CD14-positive monocyte (primary cell): ENCODE measurements at regions not wholly inside any gene's neighbourhood (a gene's known extent, or its start where the extent isn't known, plus 50 kb on each side); places are given as distances from the start of the nearest gene placed in this dataset.
"Not testable (repeated sequence)": the region's sequence is repeated elsewhere in the genome, so short reads cannot be mapped to it uniquely, and the experiment has no call there.

ENCODE experiments used
- DNase-seq, 3 donors: peaks; one replicate each; pipeline ENCODE4 v3.0.0-alpha.2; 2011 to 2022
- H2AFZ ChIP-seq: 2 replicates; pipeline ENCODE4 v1.6.0; 2012; ENCODE audit warnings: mild to moderate bottlenecking, low read depth, low read length, inconsistent platforms; ENCODE audit not compliant: insufficient read depth, poor library complexity, severe bottlenecking
- H3K27ac ChIP-seq, 2 donors: 1 replicate in 1 of 2; 2 replicates in 1 of 2; pipeline ENCODE4 v1.5.1; 2012 to 2013; ENCODE audit warnings: low read length in 2 of 2, control low read depth in 1 of 2, inconsistent platforms in 1 of 2, low read depth in 1 of 2, mild to moderate bottlenecking in 1 of 2
- H3K27me3 ChIP-seq, 2 donors: one replicate each; pipeline versions ENCODE4 v1.6.0 to v1.6.1; 2011 to 2013; ENCODE audit warnings: low read length in 2 of 2; ENCODE audit not compliant: control insufficient read depth in 2 of 2, insufficient read depth in 2 of 2
- H3K36me3 ChIP-seq, 2 donors: replicated peaks in 1 of 2; 1 replicate in 1 of 2; 2 replicates in 1 of 2; pipeline versions ENCODE4 v1.5.1 to v1.6.1; 2012 to 2013; ENCODE audit warnings: low read length in 2 of 2, control low read depth in 1 of 2, inconsistent platforms in 1 of 2, mild to moderate bottlenecking in 1 of 2; ENCODE audit not compliant: insufficient read depth in 2 of 2, control insufficient read depth in 1 of 2
- H3K4me1 ChIP-seq, 2 donors: 1 replicate in 1 of 2; 2 replicates in 1 of 2; pipeline versions ENCODE4 v1.5.1 to v1.6.1; 2012 to 2013; ENCODE audit warnings: low read length in 2 of 2, control low read depth in 1 of 2, inconsistent platforms in 1 of 2, mild to moderate bottlenecking in 1 of 2, moderate library complexity in 1 of 2; ENCODE audit not compliant: insufficient read depth in 2 of 2, control insufficient read depth in 1 of 2
- H3K4me2 ChIP-seq: replicated peaks from 2 replicates; pipeline ENCODE3; 2012; ENCODE audit warnings: low read length, moderate library complexity, mild to moderate bottlenecking; ENCODE audit not compliant: poor library complexity, severe bottlenecking; ENCODE audit errors: extremely low read depth
- H3K4me3 ChIP-seq, 3 experiments: fragments of 200-600 bp in 1 of 3; sonication (generic) in 1 of 3; replicated peaks in 1 of 3; 1 replicate in 2 of 3; 2 replicates in 1 of 3; pipeline ENCODE4 v1.5.1; 2011 to 2013; ENCODE audit warnings: low read length in 3 of 3, mild to moderate bottlenecking in 3 of 3, control low read depth in 2 of 3, low read depth in 2 of 3, inconsistent platforms in 1 of 3, moderate library complexity in 1 of 3
- H3K79me2 ChIP-seq: 2 replicates; pipeline ENCODE4 v1.6.0; 2012; ENCODE audit warnings: mild to moderate bottlenecking, control low read depth, inconsistent platforms, low read length, moderate library complexity; ENCODE audit not compliant: insufficient read depth
- H3K9ac ChIP-seq: 2 replicates; pipeline ENCODE4 v1.6.0; 2017; ENCODE audit warnings: low read length, mild to moderate bottlenecking; ENCODE audit not compliant: insufficient read depth, poor library complexity, severe bottlenecking
- H3K9me3 ChIP-seq, 2 donors: replicated peaks in 1 of 2; 1 replicate in 1 of 2; 2 replicates in 1 of 2; pipeline versions ENCODE4 v1.5.1 to v1.6.1; 2012 to 2013; ENCODE audit warnings: low read length in 2 of 2, control low read depth in 1 of 2; ENCODE audit not compliant: control insufficient read depth in 1 of 2, insufficient read depth in 1 of 2
- H4K20me1 ChIP-seq: 2 replicates; pipeline ENCODE4 v1.6.0; 2012; ENCODE audit warnings: mild to moderate bottlenecking, low read length, control low read depth, moderate library complexity; ENCODE audit not compliant: insufficient read depth
- H3K27ac Mint-ChIP-seq, 7 donors: one replicate each; pipeline ENCODE4 v1.8.0; 2020; ENCODE audit warnings: mild to moderate bottlenecking in 7 of 7, mixed read lengths in 7 of 7, moderate library complexity in 6 of 7, inconsistent platforms in 2 of 7
- H3K27me3 Mint-ChIP-seq, 3 donors: one replicate each; pipeline ENCODE4 v1.8.0; 2021 to 2022; ENCODE audit warnings: low read depth in 3 of 3, mild to moderate bottlenecking in 3 of 3, mixed read lengths in 3 of 3, moderate library complexity in 3 of 3, inconsistent platforms in 1 of 3
- H3K36me3 Mint-ChIP-seq, 2 donors: one replicate each; pipeline ENCODE4 v1.8.0; 2020; ENCODE audit warnings: mixed read lengths in 2 of 2, inconsistent platforms in 1 of 2, mild to moderate bottlenecking in 1 of 2
- H3K4me1 Mint-ChIP-seq: one replicate; pipeline ENCODE4 v1.8.0; 2020; ENCODE audit warnings: mild to moderate bottlenecking, mixed read lengths
- H3K4me3 Mint-ChIP-seq, 2 donors: one replicate each; pipeline ENCODE4 v1.8.0; 2020; ENCODE audit warnings: mild to moderate bottlenecking in 2 of 2, mixed read lengths in 2 of 2, moderate library complexity in 1 of 2
- H3K9me3 Mint-ChIP-seq, 7 donors: one replicate each; pipeline ENCODE4 v1.8.0; 2020 to 2022; ENCODE audit warnings: mixed read lengths in 7 of 7, mild to moderate bottlenecking in 6 of 7, moderate library complexity in 6 of 7, inconsistent platforms in 2 of 7
- WGBS: methylation state at CpG from one replicate; pipeline ENCODE4 v1.1.5; 2013; ENCODE audit warnings: missing lambda C conversion rate; ENCODE audit not compliant: insufficient coverage; 5-methylcytosine and 5-hydroxymethylcytosine counted together
- intact Hi-C, 2 donors: fragments of 100-400 bp; cut with micrococcal nuclease; formaldehyde crosslinking; loops; one replicate each; pipeline versions ENCODE4 v1.15.0 to v1.15.1; 2023
- TF ChIP-seq, protein P1 (sequence below): fragments of 200-600 bp; IDR thresholded peaks from one replicate; pipeline ENCODE4 v1.8.0; 2022; ENCODE audit warnings: antibody characterized with exemption, mild to moderate bottlenecking

DNA sequence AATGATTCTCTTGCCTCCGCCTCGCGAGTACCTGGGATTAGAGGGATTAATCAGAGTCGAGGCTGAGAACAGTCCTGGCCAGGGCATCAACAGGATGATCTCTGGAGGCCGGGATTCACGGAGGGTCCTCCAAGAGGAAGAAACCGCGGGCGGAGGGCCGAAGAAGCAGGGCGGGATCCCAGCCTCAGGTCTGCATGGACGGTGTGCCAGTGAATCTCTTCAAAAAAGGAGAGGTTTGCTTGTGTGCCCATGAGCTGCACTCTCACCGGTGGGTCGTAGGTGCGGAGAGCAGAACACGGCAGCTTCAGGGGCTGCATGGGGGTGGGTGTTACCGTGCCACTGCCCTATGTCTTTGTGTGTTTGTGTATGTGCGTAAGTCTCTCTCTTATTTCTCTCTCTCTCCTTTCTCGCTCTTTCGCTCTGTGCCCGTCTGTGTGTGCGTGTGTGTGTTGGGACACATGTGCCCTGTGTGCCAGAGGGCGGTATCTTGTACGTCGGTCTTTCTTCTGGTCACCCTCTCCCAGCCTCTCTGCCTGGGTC, 768.2 kb upstream of the ALG10B start:
- Histone ChIP-seq H3K36me3 (no peaks in the 10 kb centered on the region), H2AFZ (no peak overlapping the region), H3K9me3 (peaks cover 67 to 84% of the 10 kb centered on the region in 2 donors), H3K27me3 (no peaks in the 10 kb centered on the region), H3K4me3 (no peak overlapping the region), H3K79me2 (no peaks in the 10 kb centered on the region), H3K27ac (no peak overlapping the region), H3K4me2 (no peak overlapping the region), H3K9ac (no peak overlapping the region), H4K20me1 (no peaks in the 10 kb centered on the region), H3K4me1 (no peaks in the 10 kb centered on the region)
- Mint-ChIP-seq H3K36me3 (no peaks in the 10 kb centered on the region), H3K4me3 (no peak overlapping the region), H3K27me3 (no peaks in the 10 kb centered on the region), H3K27ac (no peak overlapping the region), H3K4me1 (no peaks in the 10 kb centered on the region), H3K9me3 (peaks cover 26 to 81% (median 70%) of the 10 kb centered on the region in 7 donors)
- TF ChIP-seq, protein P1, sequence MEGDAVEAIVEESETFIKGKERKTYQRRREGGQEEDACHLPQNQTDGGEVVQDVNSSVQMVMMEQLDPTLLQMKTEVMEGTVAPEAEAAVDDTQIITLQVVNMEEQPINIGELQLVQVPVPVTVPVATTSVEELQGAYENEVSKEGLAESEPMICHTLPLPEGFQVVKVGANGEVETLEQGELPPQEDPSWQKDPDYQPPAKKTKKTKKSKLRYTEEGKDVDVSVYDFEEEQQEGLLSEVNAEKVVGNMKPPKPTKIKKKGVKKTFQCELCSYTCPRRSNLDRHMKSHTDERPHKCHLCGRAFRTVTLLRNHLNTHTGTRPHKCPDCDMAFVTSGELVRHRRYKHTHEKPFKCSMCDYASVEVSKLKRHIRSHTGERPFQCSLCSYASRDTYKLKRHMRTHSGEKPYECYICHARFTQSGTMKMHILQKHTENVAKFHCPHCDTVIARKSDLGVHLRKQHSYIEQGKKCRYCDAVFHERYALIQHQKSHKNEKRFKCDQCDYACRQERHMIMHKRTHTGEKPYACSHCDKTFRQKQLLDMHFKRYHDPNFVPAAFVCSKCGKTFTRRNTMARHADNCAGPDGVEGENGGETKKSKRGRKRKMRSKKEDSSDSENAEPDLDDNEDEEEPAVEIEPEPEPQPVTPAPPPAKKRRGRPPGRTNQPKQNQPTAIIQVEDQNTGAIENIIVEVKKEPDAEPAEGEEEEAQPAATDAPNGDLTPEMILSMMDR = no peak
- intact Hi-C loops = no loop called here
- WGBS = 88% methylated on average over 14 of the region's 25 CpGs
- DNase-seq = no peak

DNA sequence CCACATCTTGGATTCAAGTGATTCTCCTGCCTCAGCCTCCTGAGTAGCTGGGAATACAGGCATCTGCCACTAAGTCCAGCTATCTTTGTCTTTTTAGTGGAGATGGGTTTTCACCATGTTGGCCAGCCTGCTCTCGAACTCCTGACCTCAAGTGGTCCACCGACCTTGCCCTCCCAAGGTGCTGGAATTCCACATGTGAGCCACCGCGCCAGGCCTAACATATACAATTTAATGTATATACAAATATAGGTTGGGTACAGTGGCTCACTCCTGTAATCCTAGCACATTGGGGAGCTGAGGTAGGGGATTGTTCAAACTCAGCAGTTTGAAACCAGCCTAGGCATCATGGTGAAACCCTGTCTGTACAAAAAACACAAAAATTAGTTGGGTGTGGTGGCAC, 759.6 kb upstream of the ALG10B start:
- H3K27ac ChIP-seq, H3K79me2 ChIP-seq, H2AFZ ChIP-seq, H3K4me1 Mint-ChIP-seq, H3K27me3 Mint-ChIP-seq, H3K27me3 ChIP-seq, H3K36me3 ChIP-seq, H3K27ac Mint-ChIP-seq, intact Hi-C loops, H3K4me1 ChIP-seq, H3K4me3 Mint-ChIP-seq, H4K20me1 ChIP-seq, H3K9ac ChIP-seq, H3K4me2 ChIP-seq, H3K4me3 ChIP-seq, H3K36me3 Mint-ChIP-seq, DNase-seq: not testable (repeated sequence)
- H3K9me3 Mint-ChIP-seq = peaks cover 19 to 60% (median 41%) of the 10 kb centered on the region in 7 donors
- H3K9me3 ChIP-seq = peaks cover 23 to 65% of the 10 kb centered on the region in 2 donors
- no CpG with 5 or more reads among the region's 4 CpGs for WGBS
